SK-N-MC (cell line): ENCODE measurements at regions not wholly inside any gene's neighbourhood (a gene's known extent, or its start where the extent isn't known, plus 50 kb on each side); places are given as distances from the start of the nearest gene placed in this dataset.

ENCODE experiments used
- EZH2 ChIP-seq: fragments of 200-600 bp; sonication (generic); IDR thresholded peaks from one replicate; pipeline ENCODE4 v1.6.1; 2017; ENCODE audit warnings: antibody characterized with exemption
- POLR2AphosphoS5 ChIP-seq: IDR thresholded peaks from 2 replicates; pipeline ENCODE4 v1.6.1; 2012; ENCODE audit warnings: mild to moderate bottlenecking, low read depth, low read length, borderline replicate concordance

GRCh38 chr2:200222791-200223190 lies 83.7 kb upstream of the SPATS2L start:
- TF ChIP-seq POLR2AphosphoS5 = no peak
- TF ChIP-seq EZH2 = no peak
